Heart left ventricle (tissue), 16 donors: ENCODE measurements at regions not wholly inside any gene's neighbourhood (a gene's known extent, or its start where the extent isn't known, plus 50 kb on each side); places are given as distances from the start of the nearest gene placed in this dataset.

Experiments used
- ATAC-seq, 4 donors: fragments of 200-7000 bp; cut with Tn5 transposase; one replicate each; pipeline ENCODE4 v1.9.1; 2020 to 2022; ENCODE audit warnings: moderate library complexity in 4 of 4, mild to moderate bottlenecking in 3 of 4, moderate number of reproducible peaks in 1 of 4
- DNase-seq, 5 donors: peaks; one replicate each; pipeline ENCODE4 v3.0.0-alpha.2; 2020
- H3K27ac ChIP-seq, 12 donors: fragments of 200-600 bp; sonication (generic) in 4 of 12; one replicate each; pipeline versions ENCODE4 v1.5.0 to v1.8.0; 2016 to 2022; ENCODE audit warnings: mild to moderate bottlenecking in 2 of 12
- H3K27me3 ChIP-seq, 9 donors: fragments of 200-600 bp; sonication (generic) in 2 of 9; one replicate each; pipeline versions ENCODE4 v1.5.1 to v1.8.0; 2016 to 2022; ENCODE audit warnings: mild to moderate bottlenecking in 3 of 9
- H3K36me3 ChIP-seq, 9 donors: fragments of 200-600 bp; sonication (generic) in 2 of 9; one replicate each; pipeline versions ENCODE4 v1.5.0 to v1.8.0; 2018 to 2022; ENCODE audit warnings: mild to moderate bottlenecking in 2 of 9
- H3K4me1 ChIP-seq, 12 donors: fragments of 200-600 bp; sonication (generic) in 4 of 12; one replicate each; pipeline versions ENCODE4 v1.5.0 to v1.8.0; 2016 to 2022; ENCODE audit warnings: mild to moderate bottlenecking in 3 of 12
- H3K4me3 ChIP-seq, 12 donors: fragments of 200-600 bp; sonication (generic) in 4 of 12; one replicate each; pipeline versions ENCODE4 v1.5.0 to v1.8.0; 2017 to 2022; ENCODE audit warnings: mild to moderate bottlenecking in 9 of 12, moderate library complexity in 4 of 12
- H3K9me3 ChIP-seq, 12 donors: fragments of 200-600 bp; sonication (generic) in 4 of 12; one replicate each; pipeline versions ENCODE4 v1.5.0 to v1.8.0; 2016 to 2022; ENCODE audit warnings: mild to moderate bottlenecking in 1 of 12
- CTCF ChIP-seq, 12 donors: fragments of 200-600 bp; sonication (generic) in 4 of 12; IDR thresholded peaks; one replicate each; pipeline versions ENCODE4 v1.5.0 to v1.8.0; 2018 to 2022; ENCODE audit warnings: antibody characterized with exemption in 12 of 12, mild to moderate bottlenecking in 5 of 12
- POLR2A ChIP-seq, 2 donors: fragments of 450-650 bp; IDR thresholded peaks; one replicate each; pipeline ENCODE4 v1.6.1; 2017; ENCODE audit warnings: antibody characterized with exemption in 2 of 2, mild to moderate bottlenecking in 2 of 2, moderate library complexity in 2 of 2
- WGBS, 4 donors: extraction: QIAGEN DNeasy Blood & Tissue Kit in 2 of 4; methylation state at CpG; one replicate each; pipeline versions ENCODE4 v1.1.5 to v1.1.7; 2013 to 2018; 5-methylcytosine and 5-hydroxymethylcytosine counted together
- intact Hi-C, 10 donors: fragments of 100-400 bp; cut with DNase I; formaldehyde crosslinking; loops; one replicate each; pipeline versions ENCODE4 v1.11.1 to v1.14.2; 2022
- donor health status: ischemic (EF 13 %, LVEDD 7.1; RV severe dilation, severe dysfunction).
- donor health status: healthy with polysubstance abuse.
- donor health status: DM: no; HTN: yes; CAD: no.
- donor health status: DM: no; HTN: no; CAD: no.
- donor health status: ischemic (EF 25% LVEDD 6.9; RV normal size, moderate dysfunction).
- donor health status: ischemic (EF 25% LVEDD 5.7; RV mildly dilated, moderate dysfunction).
- donor health status: healthy.
- donor health status: DM: yes; HTN: yes; CAD: no.
- donor health status: ischemic (EF 35%, LVEDD 5.7; RV mildly dilated, moderate dysfunction).
- donor health status: nonischemic (EF 11% LVEDD 7.7; RV severe dilation, severe dysfunction).
- donor health status: DM: yes; HTN: yes; CAD: no.
- donor health status: PGD.
- donor health status: ischemic (EF 29% LVEDD 5.4; RV normal size, mild dysfunction).
- donor health status: nonischemic (EF 23%, LVEDD 6.1; RV moderate dilation, normal function).

- 79 to 95% (median 88%) methylated on average over 1 of the region's 1 CpG for WGBS, 4 donors
- TF ChIP-seq CTCF (IDR thresholded peaks at IDR 0.05) (no peak), POLR2A (IDR thresholded peaks at IDR 0.05) (no peak)
- Histone ChIP-seq H3K36me3 (no peaks in the 10 kb centered on the region), H3K4me3 (no peak overlapping the region), H3K9me3 (no peaks in the 10 kb centered on the region), H3K4me1 (peaks cover 0 to 43% (median 7%) of the 10 kb centered on the region in 12 donors), H3K27ac (no peak overlapping the region), H3K27me3 (no peaks in the 10 kb centered on the region)
- intact Hi-C loops: loop anchor here in 1 of 10 donors (10.0 kb wide), 1 partner anchor 55 kb away; no protein-coding TSS in a partner anchor
- DNase-seq (no peak), ATAC-seq (no peak)
Measured at GRCh38 chr18:22489704-22490103, 72.0 kb upstream of the CTAGE1 start.

DNA sequence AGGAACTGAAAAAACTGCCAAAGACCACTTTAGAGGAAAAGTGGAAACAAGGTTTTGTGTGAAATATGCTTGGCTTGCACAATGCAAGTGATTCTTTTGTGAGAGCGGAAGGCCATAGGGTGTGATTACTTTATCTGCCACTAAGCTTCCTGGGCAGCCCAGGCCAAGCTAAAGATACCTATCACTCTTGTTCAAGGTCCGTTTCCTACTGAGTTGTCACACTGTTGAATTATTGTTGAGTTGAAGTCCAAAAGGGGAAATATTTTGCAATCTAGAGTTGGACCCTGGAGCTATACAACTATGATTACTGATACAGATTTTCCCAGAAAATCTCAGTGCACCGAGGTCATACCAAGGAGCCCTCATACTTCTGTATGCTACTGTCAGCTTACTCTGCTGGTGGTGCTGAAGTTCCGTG is 72.7 kb upstream of the CTAGE1 start:
- DNase-seq: no peak
- TF ChIP-seq POLR2A (IDR thresholded peaks at IDR 0.05) (no peak), CTCF (IDR thresholded peaks at IDR 0.05) (no peak)
- H3K4me3 ChIP-seq: no peak overlapping the region
- peaks cover 0 to 49% (median 9%) of the 10 kb centered on the region in 12 donors for H3K4me1 ChIP-seq
- H3K36me3 ChIP-seq: no peaks in the 10 kb centered on the region
- ATAC-seq: no peak
- intact Hi-C loops: no loop called here
- no peaks in the 10 kb centered on the region for H3K27me3 ChIP-seq
- H3K9me3 ChIP-seq: no peaks in the 10 kb centered on the region
- WGBS, 4 donors: 52 to 71% (median 61%) methylated on average over 4 of the region's 4 CpGs
- H3K27ac ChIP-seq: peak overlapping the region in 1 of 12 donors; percentile 13

GRCh38 chr18:22493255-22493654 is 75.5 kb upstream of the CTAGE1 start:
- DNase-seq (no peak), ATAC-seq (no peak)
- no peak for TF ChIP-seq CTCF (IDR thresholded peaks at IDR 0.05)
- TF ChIP-seq POLR2A (IDR thresholded peaks at IDR 0.05): no peak
- intact Hi-C loops: no loop called here
- peaks cover 0 to 32% (median 7%) of the 10 kb centered on the region in 12 donors for H3K4me1 ChIP-seq
- peaks cover 0 to 5% (median 0%) of the 10 kb centered on the region in 12 donors for H3K9me3 ChIP-seq
- no peaks in the 10 kb centered on the region for H3K27me3 ChIP-seq
- H3K27ac ChIP-seq: peak overlapping the region in 5 of 12 donors; percentile 46 to 62 (median 59)
- H3K36me3 ChIP-seq: no peaks in the 10 kb centered on the region
- no peak overlapping the region for H3K4me3 ChIP-seq

DNA sequence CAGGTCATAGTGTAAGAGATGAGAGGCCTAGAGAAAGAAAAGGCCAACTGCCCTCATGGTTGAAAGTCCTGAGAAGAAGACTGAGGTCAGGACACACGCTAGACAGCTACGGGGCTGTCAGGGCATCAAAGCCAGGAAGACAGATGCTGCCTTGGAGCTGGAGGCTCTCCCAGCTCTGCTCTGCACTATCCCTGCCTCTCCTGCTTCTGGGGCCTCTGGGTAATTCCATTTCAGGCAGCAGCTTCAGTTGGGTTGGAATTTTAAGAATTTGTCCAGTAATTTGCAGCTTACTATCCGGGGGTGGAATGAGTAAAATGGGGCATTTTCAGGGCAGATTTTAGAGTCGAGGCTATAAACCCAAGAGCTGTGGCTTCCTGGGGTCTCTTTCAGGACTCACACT is 76.2 kb upstream of the CTAGE1 start:
- H3K4me1 ChIP-seq: peaks cover 0 to 26% (median 3%) of the 10 kb centered on the region in 12 donors
- TF ChIP-seq POLR2A (IDR thresholded peaks at IDR 0.05) (no peak), CTCF (IDR thresholded peaks at IDR 0.05) (no peak)
- H3K36me3 ChIP-seq: no peaks in the 10 kb centered on the region
- ATAC-seq (peak in 3 of 4 donors; percentile 55 to 71 (median 69)), DNase-seq (peak in 1 of 5 donors; percentile 39)
- no peak overlapping the region for H3K4me3 ChIP-seq
- intact Hi-C loops: no loop called here
- H3K9me3 ChIP-seq: peaks cover 0 to 5% (median 0%) of the 10 kb centered on the region in 12 donors
- H3K27me3 ChIP-seq: no peaks in the 10 kb centered on the region
- 65 to 83% (median 74%) methylated on average over 4 of the region's 4 CpGs for WGBS, 4 donors
- H3K27ac ChIP-seq: peak overlapping the region in 8 of 12 donors; percentile 14 to 62 (median 58)
